Stimulated activated CD8-positive, alpha-beta memory T cell treated with anti-CD3 and anti-CD28 coated beads, Interleukin-7, amount 100 ng/mL, for 24 hours (primary cell): ENCODE measurements at regions not wholly inside any gene's neighbourhood (a gene's known extent, or its start where the extent isn't known, plus 50 kb on each side); places are given as distances from the start of the nearest gene placed in this dataset.
"Not testable (repeated sequence)": the region's sequence is repeated elsewhere in the genome, so short reads cannot be mapped to it uniquely, and the experiment has no call there.

Source experiments
- DNase-seq: peaks from one replicate; pipeline ENCODE4 v3.0.0-alpha.2; 2020; ENCODE audit warnings: low read depth

DNA sequence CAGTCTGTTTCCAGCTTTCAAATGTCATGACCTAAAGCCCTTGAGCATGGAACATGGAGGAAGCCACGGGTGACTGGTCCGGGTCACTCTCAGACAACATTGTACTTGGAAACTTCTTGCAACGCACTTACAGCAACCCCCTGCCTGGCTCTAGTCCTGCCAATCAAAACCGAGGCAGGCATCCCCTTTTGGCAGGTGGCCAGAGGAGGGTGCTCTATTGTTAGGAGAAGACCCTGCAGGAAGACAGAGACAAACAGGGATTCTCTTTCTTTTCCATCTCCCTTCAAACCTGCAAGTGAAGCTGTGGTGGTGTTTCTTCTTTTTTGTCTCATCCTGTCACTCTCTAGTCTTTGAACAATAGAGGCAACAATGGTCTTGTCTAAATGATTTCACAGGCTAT, 667.2 kb downstream of the ZEB2 start:
- DNase-seq: no peak

DNA sequence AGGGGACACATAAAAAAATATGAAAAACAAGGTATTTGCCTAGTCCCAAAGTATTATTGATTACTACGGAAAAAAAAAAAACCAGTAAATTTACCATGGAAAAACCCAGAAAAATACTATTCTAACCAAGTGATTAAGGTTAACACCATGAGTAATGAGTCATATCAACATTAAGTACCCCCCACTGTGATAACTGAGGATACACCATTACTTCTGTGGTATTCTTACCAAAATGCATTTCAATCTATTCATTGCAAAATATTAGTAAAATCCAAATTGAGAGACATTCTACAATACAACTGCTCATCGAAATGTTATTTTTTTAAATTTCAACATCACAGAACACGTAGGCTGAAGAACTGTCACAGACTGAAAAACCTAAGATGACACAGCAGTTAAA, 669.8 kb downstream of the ZEB2 start:
- DNase-seq: no peak

DNA sequence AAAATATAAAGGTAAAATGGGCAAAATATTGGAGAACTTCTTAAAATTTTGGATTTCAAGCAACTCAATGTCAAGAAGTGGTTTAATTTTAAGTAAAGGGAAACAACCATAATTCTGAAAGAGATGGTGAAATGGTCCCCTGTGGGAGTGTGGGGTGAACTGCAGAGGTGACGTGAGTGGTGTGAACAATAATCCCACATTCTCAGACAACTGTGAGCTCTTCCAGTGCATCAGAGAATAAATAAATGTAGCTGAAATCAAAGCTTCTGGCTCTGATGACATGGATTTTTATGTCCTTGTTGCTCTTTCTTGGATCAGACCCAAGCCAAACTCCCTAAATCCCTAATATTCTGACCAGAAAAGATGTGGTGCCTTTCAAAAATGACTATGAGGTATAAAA, 672.7 kb downstream of the ZEB2 start:
- DNase-seq: no peak

DNA sequence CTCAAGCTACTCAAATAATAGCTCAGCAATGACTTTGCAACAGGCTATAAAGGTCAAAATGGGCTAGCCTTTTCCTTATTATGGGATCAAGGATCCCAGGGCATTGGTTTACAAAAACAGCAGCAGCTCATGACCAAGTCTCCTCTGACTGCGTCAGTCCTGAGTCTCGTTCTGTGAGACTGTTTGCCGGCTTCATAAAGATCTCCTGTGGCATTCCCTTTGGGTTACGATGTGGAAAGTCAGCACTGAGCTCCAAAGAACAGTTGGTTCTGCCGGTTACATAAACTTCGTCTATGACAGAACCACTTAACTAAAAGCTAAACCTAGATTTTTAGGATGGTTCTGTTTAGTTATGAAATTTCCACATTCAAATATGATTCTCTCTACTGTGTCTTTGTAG, 674.9 kb downstream of the ZEB2 start:
- no peak for DNase-seq

DNA sequence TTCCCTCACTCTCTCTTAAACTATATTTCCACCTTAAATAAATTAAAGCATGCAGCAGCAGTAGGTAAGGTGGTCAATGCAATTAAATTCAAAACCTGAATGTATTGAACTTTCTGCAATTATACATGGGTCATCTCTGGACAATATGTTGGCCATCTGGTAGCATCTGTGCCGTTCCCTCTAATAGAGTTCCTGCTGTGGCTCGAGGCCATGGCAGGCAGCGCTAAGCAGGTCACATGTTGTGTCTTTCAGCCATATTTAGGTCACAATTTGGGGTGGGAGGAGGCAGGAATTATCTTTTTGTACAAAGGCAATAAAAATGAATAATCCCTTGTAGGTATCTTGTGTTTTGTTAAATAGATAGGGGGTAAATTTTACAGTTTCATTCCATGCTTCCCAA, 676.2 kb downstream of the ZEB2 start:
- DNase-seq: no peak

DNA sequence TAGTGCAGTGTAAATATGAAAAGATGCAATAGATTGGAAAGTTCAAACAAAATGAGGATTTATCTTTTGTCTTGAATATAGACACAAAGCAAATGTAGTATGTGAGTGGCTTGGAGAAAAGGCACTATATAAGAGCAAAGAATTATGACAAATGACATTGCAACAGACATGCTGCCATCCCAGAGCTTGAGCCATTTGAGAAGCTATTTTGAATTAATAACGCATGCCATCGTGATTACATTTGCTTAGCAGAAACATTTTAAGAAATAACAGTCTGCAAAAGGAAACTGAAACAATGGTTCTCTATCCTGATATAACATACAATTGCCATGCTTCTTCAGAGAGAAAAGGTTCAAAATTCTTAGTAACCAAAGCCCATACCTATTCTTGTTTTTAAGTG, 677.1 kb downstream of the ZEB2 start:
- DNase-seq: no peak

DNA sequence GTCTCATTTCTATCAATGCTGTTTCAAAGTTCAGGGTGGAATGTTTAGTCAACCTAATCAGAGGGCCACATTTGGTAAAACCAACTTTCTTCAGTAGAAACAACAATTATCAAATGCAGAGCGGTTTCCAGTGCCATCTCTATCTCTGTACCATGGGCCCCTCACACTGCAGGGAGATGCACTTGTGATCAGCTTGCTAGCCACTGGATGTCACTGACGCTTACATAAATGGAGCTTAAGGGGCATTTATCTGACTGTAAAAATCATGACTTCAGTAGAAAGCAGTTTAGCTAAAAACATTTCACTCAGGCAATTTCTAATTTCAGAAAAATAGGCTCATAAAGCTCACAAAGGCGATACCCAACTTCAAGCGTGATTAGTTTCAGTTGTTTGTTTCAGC, 678.0 kb downstream of the ZEB2 start:
- no peak for DNase-seq

DNA sequence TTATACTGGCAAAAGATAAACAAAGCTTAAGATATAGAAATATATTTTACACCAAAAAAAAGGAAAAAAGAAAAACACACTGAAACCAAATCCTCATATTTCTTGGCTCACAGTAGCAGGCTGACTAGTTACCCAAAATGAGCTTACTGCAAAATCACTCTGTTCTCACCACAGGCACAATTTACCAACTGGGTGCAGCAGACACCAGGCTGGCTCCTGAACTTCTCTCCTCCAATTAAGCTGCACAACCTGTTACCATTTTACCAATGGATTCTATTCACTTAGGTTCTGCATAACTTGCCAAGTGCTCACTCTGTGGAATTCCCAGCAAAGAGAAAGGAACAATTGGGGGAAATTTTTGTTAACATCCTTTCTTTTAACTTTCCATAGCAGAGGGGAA, 679.3 kb downstream of the ZEB2 start:
- no peak for DNase-seq

DNA sequence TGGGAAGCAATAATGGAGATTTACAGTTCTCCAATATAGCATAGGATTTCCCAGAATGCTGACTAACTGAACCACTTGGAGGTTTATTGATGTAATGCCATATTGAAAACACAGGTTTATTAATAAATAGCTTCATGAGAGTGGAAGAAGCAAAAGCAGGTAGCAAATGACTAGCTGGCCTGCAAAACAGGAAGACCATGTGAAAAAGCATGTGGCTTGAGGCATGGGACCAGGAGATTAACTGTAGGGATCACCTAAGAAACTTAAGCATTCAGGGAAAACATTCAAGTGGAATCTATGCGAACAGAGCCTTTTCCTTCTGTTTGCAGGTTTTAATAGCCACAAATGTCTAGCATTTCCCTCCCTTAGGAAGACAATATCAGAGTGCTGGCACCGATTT, 679.7 kb downstream of the ZEB2 start:
- DNase-seq: no peak

DNA sequence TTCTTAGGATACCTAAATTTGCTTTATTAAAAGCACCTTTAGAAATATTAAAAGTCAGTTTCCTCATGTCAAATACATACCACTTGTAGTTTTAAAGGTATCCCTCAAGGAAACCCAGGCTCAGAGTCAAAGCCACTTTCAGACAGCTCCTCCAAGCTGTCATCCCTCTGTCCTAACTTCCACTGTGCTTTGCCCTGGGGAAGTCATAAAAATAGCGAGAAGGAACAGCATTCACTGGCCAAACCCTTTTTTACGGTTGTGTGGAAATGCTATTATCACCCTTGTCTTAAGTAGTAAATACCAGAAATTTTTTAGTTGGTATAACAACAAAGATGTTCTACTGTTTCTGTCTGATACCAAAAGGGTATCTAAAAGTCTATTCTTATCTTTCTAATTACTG, 680.5 kb downstream of the ZEB2 start:
- no peak for DNase-seq

DNA sequence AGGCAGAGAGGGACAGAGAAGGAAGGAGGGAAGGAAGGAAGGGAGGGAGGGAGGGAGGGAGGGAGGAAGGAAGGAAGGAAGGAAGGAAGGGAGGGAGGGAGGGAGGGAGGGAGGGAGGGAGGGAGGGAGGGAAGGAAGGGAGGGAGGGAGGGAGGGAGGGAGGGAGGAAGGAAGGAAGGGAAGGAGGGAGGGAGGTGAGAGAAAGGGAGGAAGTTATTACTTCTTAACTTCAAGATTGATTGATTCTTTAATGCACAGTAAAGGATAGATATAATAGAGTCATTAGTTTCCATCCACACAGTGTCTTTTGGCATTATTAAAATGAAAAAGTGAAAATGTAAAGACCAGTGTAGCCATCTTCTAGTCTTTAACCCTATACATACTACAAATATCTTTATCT, 682.9 kb downstream of the ZEB2 start:
- not testable (repeated sequence) for DNase-seq

DNA sequence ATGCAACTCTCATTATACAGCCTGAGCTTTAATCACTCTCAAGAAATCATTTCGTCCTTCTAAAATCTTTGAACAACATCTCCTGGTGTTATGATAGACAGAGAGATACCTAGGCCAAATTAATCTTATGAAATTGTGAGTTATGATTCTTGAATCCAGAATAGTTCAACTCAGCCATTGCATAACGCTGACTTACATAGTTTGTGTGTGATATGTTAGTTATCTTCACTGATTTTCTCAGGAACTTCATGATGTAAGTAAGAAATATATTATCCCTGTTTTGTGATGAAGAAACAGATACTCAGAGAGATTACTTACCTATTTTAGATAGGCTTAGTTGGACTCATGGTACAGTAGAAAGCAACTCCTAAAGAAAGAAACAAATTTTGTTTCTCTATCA, 684.4 kb downstream of the ZEB2 start:
- DNase-seq: no peak

DNA sequence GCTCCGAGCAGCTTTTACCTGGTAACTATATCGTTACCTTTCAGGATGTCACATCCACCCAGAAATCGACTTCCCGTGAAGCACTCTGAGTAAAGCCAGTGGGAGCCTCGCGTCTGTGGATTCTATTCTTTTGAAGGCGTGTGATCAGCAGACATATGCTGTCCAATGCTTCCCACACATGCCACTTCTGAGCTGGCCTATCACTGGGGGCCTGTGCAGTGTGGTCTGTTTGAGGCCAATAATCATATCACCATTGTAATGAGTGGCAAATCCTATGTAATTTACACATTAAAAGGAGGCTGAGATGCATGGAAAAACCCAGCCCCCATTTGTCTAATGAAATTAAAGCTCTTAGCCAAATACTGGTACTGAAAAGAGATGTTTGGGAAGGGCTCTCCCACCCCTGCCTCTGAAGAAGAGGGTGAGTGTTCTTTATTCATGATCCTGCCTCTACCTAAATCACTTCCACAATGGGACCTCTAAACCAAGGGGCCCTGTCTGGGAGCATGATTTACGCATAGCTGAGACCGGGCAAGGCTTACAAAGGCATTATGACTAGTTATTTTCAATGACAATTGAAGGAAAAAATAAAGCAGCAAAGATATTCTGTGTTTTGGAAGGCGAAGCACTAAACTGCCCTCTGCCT, 686.8 kb downstream of the ZEB2 start:
- DNase-seq: no peak

DNA sequence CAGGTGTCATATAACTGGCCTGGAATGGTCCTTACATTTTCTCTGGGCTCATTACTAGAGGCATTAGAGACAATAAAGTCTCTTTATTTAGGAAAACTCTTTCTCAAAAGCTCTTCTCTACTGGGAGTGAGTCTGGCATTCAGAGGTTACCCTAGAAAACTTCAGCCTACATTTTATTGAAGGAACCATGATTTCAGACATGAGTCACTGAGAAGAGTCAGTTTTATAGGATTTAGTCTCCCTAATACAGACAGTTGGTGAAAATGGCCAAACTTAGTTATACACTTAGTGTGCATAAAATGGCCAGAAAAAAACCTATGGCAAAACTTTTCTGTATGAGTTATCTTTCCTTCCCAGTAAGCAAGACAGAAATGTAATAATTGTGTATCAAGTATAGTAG, 689.4 kb downstream of the ZEB2 start:
- DNase-seq: no peak

DNA sequence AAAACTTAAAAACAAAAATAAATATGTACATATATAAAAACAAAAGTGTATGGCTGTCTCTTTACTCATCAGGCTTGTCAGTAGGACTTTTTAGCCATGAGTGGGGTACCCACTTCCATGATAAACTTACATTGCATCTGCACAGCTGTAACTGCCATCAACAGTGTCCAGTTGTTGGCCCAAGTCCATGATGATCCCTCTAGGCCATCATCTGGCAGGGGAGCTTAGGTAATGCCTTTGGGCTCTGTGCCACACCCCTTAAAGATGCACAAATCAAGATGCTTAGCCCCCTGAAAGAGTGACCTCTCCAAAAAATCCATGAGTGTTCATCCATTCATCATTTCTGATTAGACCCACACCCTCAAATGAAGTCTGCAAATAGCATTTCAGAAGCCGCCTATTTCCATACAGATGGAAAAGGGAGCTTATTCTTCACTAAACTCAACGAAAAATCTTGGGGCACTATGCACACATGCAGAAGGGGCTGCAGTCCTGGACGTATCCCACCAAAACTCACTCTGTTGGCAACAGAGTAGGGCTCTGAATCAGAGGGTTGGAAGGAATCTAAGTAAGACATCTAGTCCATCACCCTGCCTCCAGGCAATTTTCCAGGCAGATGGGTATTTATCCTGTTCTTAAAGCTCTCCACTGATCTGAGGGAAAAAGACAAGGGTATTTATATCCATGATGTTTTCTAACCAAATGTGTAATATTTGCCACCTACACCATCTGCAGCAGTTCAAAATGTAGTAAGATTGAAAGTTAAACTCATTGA, 691.0 kb downstream of the ZEB2 start:
- DNase-seq: no peak

DNA sequence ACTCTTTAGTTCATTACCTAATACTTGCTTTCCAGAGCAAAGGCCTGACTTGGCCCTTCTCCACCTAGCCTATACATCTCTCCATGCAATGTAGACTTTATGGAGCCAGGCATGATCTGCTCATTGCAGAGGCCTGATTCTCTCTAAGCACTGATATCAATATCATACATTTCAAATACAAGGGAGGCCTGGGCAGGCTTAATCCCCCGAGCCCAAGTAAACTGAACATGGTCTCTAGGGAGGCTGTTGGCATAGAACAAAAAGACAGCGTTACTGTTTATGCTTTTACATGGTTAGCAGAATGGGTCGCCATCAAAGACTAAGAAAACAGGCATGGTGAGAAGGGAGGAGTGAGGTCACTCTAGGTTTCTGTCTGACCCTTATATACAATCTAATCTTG, 695.1 kb downstream of the ZEB2 start:
- DNase-seq: no peak

DNA sequence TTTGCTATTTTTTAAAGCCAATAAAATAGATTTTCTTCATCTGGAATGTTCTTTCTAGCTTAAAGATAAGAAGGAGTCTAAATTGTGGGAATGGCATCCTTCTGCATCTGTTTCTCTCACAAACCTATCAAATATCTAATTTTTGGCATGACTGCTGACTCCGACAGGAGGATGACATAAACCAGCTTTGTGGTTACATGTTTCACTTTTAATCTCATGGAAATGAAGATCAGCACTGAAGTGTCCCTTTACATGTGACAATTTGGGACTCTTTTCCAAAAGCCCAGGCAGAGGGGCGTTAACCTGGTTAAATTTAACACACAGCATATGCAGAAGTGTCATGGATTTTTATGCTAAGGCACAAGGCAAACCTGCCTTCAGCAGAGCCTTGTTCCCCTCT, 694.7 kb downstream of the ARHGAP15 start:
- no peak for DNase-seq

DNA sequence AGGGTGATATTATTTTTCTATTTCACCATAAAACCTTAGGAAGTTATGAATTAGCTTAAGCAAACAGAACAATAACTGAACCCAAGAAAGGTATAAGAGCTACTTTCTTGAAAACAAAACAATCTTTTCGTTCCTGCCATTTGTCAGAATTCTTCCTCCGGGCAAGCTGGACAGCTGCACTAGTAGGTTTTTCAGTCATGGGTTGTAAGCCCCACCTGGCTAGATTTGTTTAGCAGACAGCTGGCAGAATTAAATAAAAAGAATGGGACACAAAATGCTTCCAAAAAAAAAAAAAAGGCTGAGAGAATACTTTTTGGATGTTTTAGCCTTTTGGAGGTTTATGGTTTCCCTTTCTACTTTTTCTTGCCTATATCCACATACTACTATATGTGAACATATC, 694.1 kb downstream of the ARHGAP15 start:
- no peak for DNase-seq

DNA sequence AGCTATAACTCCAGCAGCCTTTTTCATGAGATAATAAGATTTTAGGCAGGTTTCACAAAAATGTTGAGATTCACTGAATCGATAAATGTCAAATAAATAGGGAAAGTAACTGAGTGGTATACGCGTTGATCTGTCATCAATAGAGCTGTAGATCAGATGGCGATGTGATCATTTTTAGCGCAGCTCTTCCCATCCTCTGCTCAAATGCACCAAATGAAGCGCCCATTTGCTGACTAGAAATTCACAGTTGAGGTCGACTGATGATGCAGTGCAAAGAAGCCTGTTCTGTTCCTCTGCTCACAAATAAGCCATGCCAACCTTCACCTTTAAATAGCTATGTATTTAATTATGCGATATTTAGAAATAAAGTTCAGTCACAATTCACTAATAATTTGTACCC, 693.5 kb downstream of the ARHGAP15 start:
- no peak for DNase-seq

DNA sequence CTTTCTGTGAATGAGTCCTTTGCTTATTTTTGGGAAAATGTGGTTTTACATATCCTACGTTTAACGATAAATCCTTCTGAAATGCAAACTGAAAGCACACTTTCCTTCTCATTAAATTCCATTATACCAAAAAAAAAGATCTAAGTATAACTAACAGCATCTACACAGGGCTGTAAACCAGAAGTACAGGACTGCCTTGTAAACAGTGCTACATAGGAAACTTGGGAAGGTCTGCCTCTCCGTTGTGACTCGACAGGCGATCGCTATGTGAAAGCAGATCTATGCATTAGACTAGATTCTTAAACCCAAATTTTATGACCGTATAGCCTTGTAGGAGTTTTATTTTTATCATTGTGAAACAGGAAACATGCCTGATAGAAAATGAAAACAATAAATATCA, 690.5 kb downstream of the ARHGAP15 start:
- no peak for DNase-seq

DNA sequence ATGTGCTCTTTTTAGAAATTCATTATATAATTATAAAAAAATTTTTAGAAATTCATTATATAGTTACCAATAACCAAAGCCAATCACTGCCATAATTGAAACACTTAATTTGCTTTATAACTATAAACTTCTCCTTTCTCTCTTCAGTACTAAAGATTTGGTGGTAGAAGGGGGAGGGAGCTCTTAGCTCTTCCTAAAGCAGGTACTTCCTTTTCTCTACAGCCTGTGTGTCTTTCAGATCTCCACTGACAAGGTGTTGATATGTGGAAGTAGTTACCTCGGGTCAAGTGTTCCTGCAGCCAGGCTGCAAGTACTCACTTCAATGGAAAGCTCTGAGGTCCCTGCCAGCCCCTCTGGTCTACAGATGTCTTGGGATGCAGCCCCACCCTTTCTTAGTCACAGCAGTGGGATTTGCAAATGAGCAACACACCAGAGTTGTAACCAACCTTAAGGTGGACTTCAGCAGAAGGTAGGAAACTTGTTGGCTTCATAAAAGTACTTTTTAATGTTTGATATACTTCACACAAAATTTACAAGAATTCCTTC, 690.0 kb downstream of the ARHGAP15 start:
- no peak for DNase-seq
